ENCODE measurements at regions not wholly inside any gene's neighbourhood (a gene's known extent, or its start where the extent isn't known, plus 50 kb on each side); places are given as distances from the start of the nearest gene placed in this dataset.

GRCh38 chr7:41256186-41256945, 446.5 kb downstream of the INHBA start:
- Mint-ChIP-seq H3K4me1 (no peaks in the 10 kb centered on the region), H3K4me3 (no peak overlapping the region)

DNA sequence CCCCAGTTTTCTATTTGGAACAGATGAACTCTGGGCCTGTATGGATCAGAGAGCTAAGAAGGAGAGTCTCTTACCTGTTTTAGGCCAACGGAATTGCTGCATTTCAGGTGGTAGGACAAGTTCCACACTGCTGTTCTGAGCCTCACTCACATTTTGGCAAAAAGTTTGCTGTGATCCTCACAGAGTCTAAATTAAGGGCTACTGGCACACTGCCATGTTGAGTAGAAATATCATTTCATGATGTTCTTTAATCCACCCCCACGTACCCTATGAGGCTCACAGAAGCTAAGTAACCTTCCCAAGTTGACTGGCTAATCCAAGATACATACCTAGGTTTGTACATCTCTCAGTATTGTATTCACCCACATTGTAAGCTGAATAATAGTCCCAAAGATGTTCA, 447.2 kb downstream of the INHBA start:
- no peak overlapping the region for H3K4me3 Mint-ChIP-seq
- no peaks in the 10 kb centered on the region for H3K4me1 Mint-ChIP-seq
- peaks cover 4 to 7% of the 10 kb centered on the region in 2 donors for H3K9me3 Mint-ChIP-seq
- H3K36me3 Mint-ChIP-seq, result no peaks in the 10 kb centered on the region
- peaks cover 0 to 4% of the 10 kb centered on the region in 2 donors for H3K27me3 Mint-ChIP-seq
- H3K27ac Mint-ChIP-seq, result no peak overlapping the region
- DNase-seq, result no peak
- ATAC-seq (replicated peaks), result no peak

More at GRCh38 chr7:41256186-41256945, 446.5 kb downstream of the INHBA start:
- peaks cover 4 to 6% of the 10 kb centered on the region in 2 donors for H3K9me3 Mint-ChIP-seq
- no peak for DNase-seq
- ATAC-seq (replicated peaks), result no peak
- H3K36me3 Mint-ChIP-seq, result no peaks in the 10 kb centered on the region
- peaks cover 0 to 3% of the 10 kb centered on the region in 2 donors for H3K27me3 Mint-ChIP-seq
- H3K27ac Mint-ChIP-seq, result no peak overlapping the region

DNA sequence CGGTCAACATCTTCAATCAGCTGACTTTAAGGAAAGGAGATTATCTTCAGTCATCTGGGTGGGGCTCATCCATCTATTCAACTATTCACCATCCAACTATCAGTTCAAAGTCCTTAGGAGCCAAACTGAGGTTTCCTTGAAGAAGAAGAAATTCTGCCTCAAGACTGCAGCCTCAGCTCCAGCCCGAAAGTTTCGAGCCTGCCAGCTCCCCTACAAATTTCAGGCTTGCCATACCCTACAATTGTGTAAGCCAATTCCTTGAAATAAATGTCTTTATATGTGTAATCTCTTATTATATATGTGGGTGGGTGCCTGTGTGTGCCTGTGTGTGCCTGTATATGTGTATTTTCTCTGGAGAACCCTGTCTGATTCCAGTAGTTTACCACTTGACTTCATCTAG, 447.8 kb downstream of the INHBA start:
- no peak for DNase-seq
- Mint-ChIP-seq H3K27me3 (peaks cover 0 to 4% of the 10 kb centered on the region in 2 donors), H3K4me1 (no peaks in the 10 kb centered on the region), H3K36me3 (no peaks in the 10 kb centered on the region), H3K9me3 (peaks cover 3 to 7% of the 10 kb centered on the region in 2 donors), H3K27ac (no peak overlapping the region), H3K4me3 (no peak overlapping the region)
- ATAC-seq (replicated peaks), result no peak

DNA sequence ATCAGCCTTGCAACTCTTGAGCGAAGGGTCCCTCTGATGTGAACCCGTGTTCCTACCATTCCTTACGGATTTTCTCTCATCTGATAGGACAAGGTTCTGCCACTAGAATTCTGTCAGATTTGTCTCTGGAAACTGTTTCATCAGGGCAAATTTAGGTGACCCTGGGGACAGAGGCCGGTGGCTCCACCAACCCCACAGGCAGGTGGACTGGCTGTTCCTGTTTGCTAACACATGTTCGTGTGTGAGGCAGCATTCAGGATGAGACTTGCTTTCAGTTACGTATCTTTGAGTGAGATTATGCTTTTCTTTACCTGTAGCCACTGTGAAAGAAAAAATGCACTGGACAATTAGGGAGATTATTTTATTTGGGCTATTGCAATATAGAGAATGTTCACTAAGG, 449.9 kb downstream of the INHBA start:
- H3K4me1 Mint-ChIP-seq, result no peaks in the 10 kb centered on the region
- H3K9me3 Mint-ChIP-seq, result peaks cover 0 to 4% of the 10 kb centered on the region in 2 donors
- H3K27ac Mint-ChIP-seq, result no peak overlapping the region
- H3K36me3 Mint-ChIP-seq, result no peaks in the 10 kb centered on the region
- H3K27me3 Mint-ChIP-seq, result peaks cover 0 to 4% of the 10 kb centered on the region in 2 donors
- H3K4me3 Mint-ChIP-seq, result no peak overlapping the region
- ATAC-seq (replicated peaks) (no peak), DNase-seq (no peak)

- Mint-ChIP-seq H3K36me3 (no peaks in the 10 kb centered on the region), H3K27ac (no peak overlapping the region), H3K4me3 (no peak overlapping the region), H3K27me3 (peaks cover 0 to 4% of the 10 kb centered on the region in 2 donors), H3K4me1 (no peaks in the 10 kb centered on the region), H3K9me3 (peaks cover 0 to 4% of the 10 kb centered on the region in 2 donors)
- ATAC-seq (replicated peaks) (no peak), DNase-seq (no peak)
Measured at GRCh38 chr7:41252551-41252950, 450.3 kb downstream of the INHBA start.

GRCh38 chr7:41247143-41247865, 455.6 kb downstream of the INHBA start:
- Mint-ChIP-seq H3K27ac (no peak overlapping the region), H3K27me3 (peaks cover 0 to 4% of the 10 kb centered on the region in 2 donors), H3K36me3 (no peaks in the 10 kb centered on the region), H3K4me1 (no peaks in the 10 kb centered on the region), H3K9me3 (peaks cover 0 to 3% of the 10 kb centered on the region in 2 donors), H3K4me3 (no peak overlapping the region)
- DNase-seq (no peak), ATAC-seq (replicated peaks) (no peak)

GRCh38 chr7:41245916-41246315, 457.0 kb downstream of the INHBA start:
- Mint-ChIP-seq H3K27me3 (no peaks in the 10 kb centered on the region), H3K9me3 (no peaks in the 10 kb centered on the region), H3K27ac (no peak overlapping the region), H3K4me3 (no peak overlapping the region), H3K4me1 (no peaks in the 10 kb centered on the region), H3K36me3 (no peaks in the 10 kb centered on the region)
- no peak for DNase-seq
- no peak for ATAC-seq (replicated peaks)

- H3K4me1 Mint-ChIP-seq, result no peaks in the 10 kb centered on the region
- H3K36me3 Mint-ChIP-seq, result no peaks in the 10 kb centered on the region
- no peak overlapping the region for H3K4me3 Mint-ChIP-seq
- no peak overlapping the region for H3K27ac Mint-ChIP-seq
- ATAC-seq (replicated peaks) (no peak), DNase-seq (no peak)
- H3K9me3 Mint-ChIP-seq, result no peaks in the 10 kb centered on the region
- peaks cover 0 to 4% of the 10 kb centered on the region in 2 donors for H3K27me3 Mint-ChIP-seq
Measured at GRCh38 chr7:41244246-41244645, 458.6 kb downstream of the INHBA start.

GRCh38 chr7:41241641-41242040, 461.2 kb downstream of the INHBA start:
- Mint-ChIP-seq H3K9me3 (no peaks in the 10 kb centered on the region), H3K36me3 (no peaks in the 10 kb centered on the region), H3K27ac (no peak overlapping the region), H3K4me1 (no peaks in the 10 kb centered on the region), H3K27me3 (peaks cover 0 to 4% of the 10 kb centered on the region in 2 donors), H3K4me3 (no peak overlapping the region)
- no peak for ATAC-seq (replicated peaks)
- no peak for DNase-seq

DNA sequence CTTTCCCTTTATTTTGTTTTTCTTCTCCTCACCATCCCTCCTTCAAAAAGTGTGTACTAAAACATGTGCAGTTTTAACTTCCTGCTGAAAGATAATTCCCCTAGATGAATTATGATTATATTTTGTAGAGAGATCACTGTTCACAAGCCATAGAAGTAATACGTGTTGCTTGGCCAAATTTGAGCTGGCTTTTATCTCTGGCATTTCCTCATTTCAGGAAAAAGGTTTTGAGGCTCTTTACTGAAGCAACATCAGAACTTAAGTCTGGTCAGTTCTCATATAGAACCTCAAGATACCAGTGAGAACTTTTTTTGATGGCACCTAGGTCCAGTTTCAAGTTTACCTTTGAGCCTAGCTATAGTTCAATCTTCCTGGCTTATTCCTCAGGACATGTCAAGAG, 463.3 kb downstream of the INHBA start:
- Mint-ChIP-seq H3K9me3 (no peaks in the 10 kb centered on the region), H3K36me3 (no peaks in the 10 kb centered on the region), H3K4me3 (no peak overlapping the region), H3K27ac (no peak overlapping the region), H3K4me1 (no peaks in the 10 kb centered on the region), H3K27me3 (peaks cover 0 to 4% of the 10 kb centered on the region in 2 donors)
- no peak for DNase-seq
- ATAC-seq (replicated peaks), result no peak

DNA sequence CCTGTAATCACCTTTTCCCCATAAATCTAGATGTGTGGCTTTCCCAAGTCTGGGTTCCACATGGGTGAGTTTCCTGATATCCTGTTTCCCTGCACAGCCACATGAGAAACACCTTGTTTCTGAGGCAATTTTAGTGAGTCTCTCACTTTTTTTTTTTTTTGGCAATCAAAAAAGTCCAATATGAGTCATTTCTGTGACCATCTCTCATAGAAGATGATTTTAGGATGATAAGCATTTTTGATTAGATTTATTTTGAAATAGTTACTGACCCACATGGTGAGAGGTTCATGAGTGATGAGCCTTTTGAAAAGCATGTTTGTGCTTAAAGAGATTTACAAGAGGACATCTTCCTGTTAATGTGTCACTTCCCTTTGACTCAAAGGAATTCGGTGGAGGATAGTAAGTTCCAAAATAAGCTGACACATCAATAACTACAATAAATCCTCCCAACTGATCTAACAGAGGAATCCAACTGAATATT, 464.0 kb downstream of the INHBA start:
- H3K27ac Mint-ChIP-seq, result no peak overlapping the region
- H3K4me1 Mint-ChIP-seq, result no peaks in the 10 kb centered on the region
- ATAC-seq (replicated peaks) (no peak), DNase-seq (no peak)
- no peaks in the 10 kb centered on the region for H3K9me3 Mint-ChIP-seq
- H3K4me3 Mint-ChIP-seq, result no peak overlapping the region
- H3K36me3 Mint-ChIP-seq, result no peaks in the 10 kb centered on the region
- peaks cover 0 to 4% of the 10 kb centered on the region in 2 donors for H3K27me3 Mint-ChIP-seq

- Mint-ChIP-seq H3K27me3 (peaks cover 0 to 4% of the 10 kb centered on the region in 2 donors), H3K36me3 (no peaks in the 10 kb centered on the region), H3K4me1 (no peaks in the 10 kb centered on the region), H3K9me3 (no peaks in the 10 kb centered on the region), H3K4me3 (no peak overlapping the region), H3K27ac (no peak overlapping the region)
- ATAC-seq (replicated peaks) (no peak), DNase-seq (no peak)
Measured at GRCh38 chr7:41237956-41238355, 464.9 kb downstream of the INHBA start.

GRCh38 chr7:41232086-41232485, 470.8 kb downstream of the INHBA start:
- no peaks in the 10 kb centered on the region for H3K4me1 Mint-ChIP-seq
- ATAC-seq (replicated peaks) (no peak), DNase-seq (no peak)
- H3K27me3 Mint-ChIP-seq, result no peaks in the 10 kb centered on the region
- H3K9me3 Mint-ChIP-seq, result peaks cover 21 to 29% of the 10 kb centered on the region in 2 donors
- no peak overlapping the region for H3K27ac Mint-ChIP-seq
- no peak overlapping the region for H3K4me3 Mint-ChIP-seq
- no peaks in the 10 kb centered on the region for H3K36me3 Mint-ChIP-seq

GRCh38 chr7:41224063-41224763, 478.7 kb downstream of the INHBA start:
- H3K4me3 Mint-ChIP-seq, result no peak overlapping the region
- no peak overlapping the region for H3K27ac Mint-ChIP-seq
- ATAC-seq (replicated peaks) (no peak), DNase-seq (no peak)
- peaks cover 1 to 6% of the 10 kb centered on the region in 2 donors for H3K9me3 Mint-ChIP-seq
- no peaks in the 10 kb centered on the region for H3K4me1 Mint-ChIP-seq
- H3K36me3 Mint-ChIP-seq, result no peaks in the 10 kb centered on the region
- H3K27me3 Mint-ChIP-seq, result peaks cover 5 to 12% of the 10 kb centered on the region in 2 donors

Measured in stimulated activated naive B cell treated with anti-CD40 and anti-IgM and Interleukin-4, amounts not matched to agents 10 μg/mL and 1 μg/mL and 100 μg/mL, for 72 hours (primary cell).